Keratinocyte (primary cell): ENCODE measurements at regions not wholly inside any gene's neighbourhood (a gene's known extent, or its start where the extent isn't known, plus 50 kb on each side); places are given as distances from the start of the nearest gene placed in this dataset.

Source experiments
- DNase-seq: peaks from one replicate; pipeline ENCODE4 v3.0.0-alpha.2; 2011; ENCODE audit warnings: low read depth, missing footprints, low spot score
- FAIRE-seq: peaks from 2 replicates; lab custom pipeline; 2011; peaks lifted over from hg19 to GRCh38; lab: Jason Lieb, UNC
- H2AFZ ChIP-seq: 2 replicates; pipeline ENCODE4 v1.6.0; 2012; ENCODE audit warnings: low read length, control low read depth, inconsistent platforms; ENCODE audit not compliant: control insufficient read depth
- H3K27ac ChIP-seq: 2 replicates; pipeline ENCODE4 v1.5.1; 2011; ENCODE audit warnings: low read length; ENCODE audit not compliant: control insufficient read depth, insufficient read depth
- H3K27me3 ChIP-seq: 3 replicates; pipeline ENCODE4 v1.6.0; 2011; ENCODE audit warnings: low read length; ENCODE audit not compliant: control insufficient read depth, insufficient read depth; ENCODE audit errors: extremely low read depth
- H3K36me3 ChIP-seq, 2 experiments: 2 replicates in 1 of 2; 3 replicates in 1 of 2; pipeline ENCODE4 v1.5.1; 2011; ENCODE audit warnings: low read length in 2 of 2, mild to moderate bottlenecking in 1 of 2; ENCODE audit not compliant: control insufficient read depth in 2 of 2, insufficient read depth in 2 of 2; ENCODE audit errors: extremely low read depth in 1 of 2
- H3K4me1 ChIP-seq: 3 replicates; pipeline ENCODE4 v1.5.1; 2011; ENCODE audit warnings: low read length; ENCODE audit not compliant: control insufficient read depth, insufficient read depth; ENCODE audit errors: extremely low read depth
- H3K4me2 ChIP-seq: 3 replicates; pipeline ENCODE4 v1.6.0; 2011; ENCODE audit warnings: low read depth, low read length; ENCODE audit not compliant: control insufficient read depth, insufficient read depth; ENCODE audit errors: extremely low read depth
- H3K4me3 ChIP-seq, 3 experiments: fragments of 200-600 bp in 1 of 3; sonication (generic) in 1 of 3; 2 replicates in 2 of 3; 3 replicates in 1 of 3; pipeline ENCODE4 v1.5.1; 2011 to 2016; ENCODE audit warnings: low read length in 3 of 3, mild to moderate bottlenecking in 3 of 3, control low read depth in 2 of 3, inconsistent platforms in 1 of 3, low read depth in 1 of 3, mixed read lengths in 1 of 3, mixed run types in 1 of 3, moderate library complexity in 1 of 3; ENCODE audit not compliant: control insufficient read depth in 2 of 3, insufficient read depth in 2 of 3; ENCODE audit errors: extremely low read depth in 1 of 3
- H3K79me2 ChIP-seq: 2 replicates; pipeline ENCODE4 v1.6.0; 2012; ENCODE audit warnings: low read length; ENCODE audit not compliant: control insufficient read depth, insufficient read depth
- H3K9ac ChIP-seq: 3 replicates; pipeline ENCODE4 v1.6.0; 2011; ENCODE audit warnings: low read length; ENCODE audit not compliant: control insufficient read depth, insufficient read depth; ENCODE audit errors: extremely low read depth
- H3K9me1 ChIP-seq: 3 replicates; pipeline ENCODE4 v1.6.0; 2011; ENCODE audit warnings: low read length; ENCODE audit not compliant: control insufficient read depth, insufficient read depth; ENCODE audit errors: extremely low read depth
- H3K9me3 ChIP-seq: 2 replicates; pipeline ENCODE4 v1.5.1; 2012; ENCODE audit warnings: low read depth, low read length; ENCODE audit not compliant: control insufficient read depth
- H4K20me1 ChIP-seq: 3 replicates; pipeline ENCODE4 v1.6.0; 2011; ENCODE audit warnings: low read length; ENCODE audit not compliant: control insufficient read depth, insufficient read depth; ENCODE audit errors: extremely low read depth
- EZH2 ChIP-seq: IDR thresholded peaks from one replicate; pipeline ENCODE4 v1.6.1; 2012; ENCODE audit warnings: inconsistent platforms, mild to moderate bottlenecking, low read length, moderate library complexity
- dilution Hi-C: fragments of 300-500 bp; cut with MboI; formaldehyde crosslinking; loops from one replicate; pipeline ENCODE4 v1.7.0; 2020; ENCODE audit warnings: low sequenced_read_pairs; ENCODE audit not compliant: extremely low pct_ligation_motif_present
- TF ChIP-seq, protein P1 (sequence below), 3 experiments: IDR thresholded peaks in 1 of 3; conservative IDR thresholded peaks in 1 of 3; optimal IDR thresholded peaks in 1 of 3; 2 replicates in 2 of 3; 3 replicates in 1 of 3; pipeline versions ENCODE3 to v1.5.1; 2011; ENCODE audit warnings: low read length in 3 of 3, mild to moderate bottlenecking in 3 of 3, moderate library complexity in 2 of 3, control low read depth in 1 of 3, inconsistent platforms in 1 of 3; ENCODE audit not compliant: insufficient read depth in 2 of 3; ENCODE audit errors: extremely low read depth in 1 of 3

DNA sequence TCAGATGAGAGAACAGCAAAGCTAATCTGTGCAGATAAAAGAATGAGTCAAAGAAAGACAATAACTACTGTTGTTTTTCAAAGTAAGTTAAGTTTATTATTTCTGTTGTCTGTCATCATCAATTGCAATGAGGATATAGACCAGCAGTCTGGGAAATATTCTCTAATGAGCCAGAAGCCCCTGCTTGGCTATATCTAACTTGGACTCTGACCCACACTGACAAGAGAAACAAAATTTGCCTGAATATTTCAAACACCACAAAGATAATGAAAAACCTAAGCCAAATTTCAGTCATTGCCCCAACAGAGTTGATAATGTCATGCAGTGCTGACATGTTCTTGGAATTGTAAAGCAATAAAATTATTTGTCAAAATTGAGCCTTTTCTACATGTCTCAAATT is 115.0 kb upstream of the PRDX4 start:
- no peak for DNase-seq
- no peak overlapping the region for H3K27ac ChIP-seq
- H2AFZ ChIP-seq: no peak overlapping the region
- dilution Hi-C loops: no loop called here
- no peak overlapping the region for H3K9ac ChIP-seq
- H3K27me3 ChIP-seq: no peaks in the 10 kb centered on the region
- no peaks in the 10 kb centered on the region for H4K20me1 ChIP-seq
- H3K9me3 ChIP-seq: no peaks in the 10 kb centered on the region
- no peak overlapping the region for H3K4me2 ChIP-seq
- TF ChIP-seq, protein P1, sequence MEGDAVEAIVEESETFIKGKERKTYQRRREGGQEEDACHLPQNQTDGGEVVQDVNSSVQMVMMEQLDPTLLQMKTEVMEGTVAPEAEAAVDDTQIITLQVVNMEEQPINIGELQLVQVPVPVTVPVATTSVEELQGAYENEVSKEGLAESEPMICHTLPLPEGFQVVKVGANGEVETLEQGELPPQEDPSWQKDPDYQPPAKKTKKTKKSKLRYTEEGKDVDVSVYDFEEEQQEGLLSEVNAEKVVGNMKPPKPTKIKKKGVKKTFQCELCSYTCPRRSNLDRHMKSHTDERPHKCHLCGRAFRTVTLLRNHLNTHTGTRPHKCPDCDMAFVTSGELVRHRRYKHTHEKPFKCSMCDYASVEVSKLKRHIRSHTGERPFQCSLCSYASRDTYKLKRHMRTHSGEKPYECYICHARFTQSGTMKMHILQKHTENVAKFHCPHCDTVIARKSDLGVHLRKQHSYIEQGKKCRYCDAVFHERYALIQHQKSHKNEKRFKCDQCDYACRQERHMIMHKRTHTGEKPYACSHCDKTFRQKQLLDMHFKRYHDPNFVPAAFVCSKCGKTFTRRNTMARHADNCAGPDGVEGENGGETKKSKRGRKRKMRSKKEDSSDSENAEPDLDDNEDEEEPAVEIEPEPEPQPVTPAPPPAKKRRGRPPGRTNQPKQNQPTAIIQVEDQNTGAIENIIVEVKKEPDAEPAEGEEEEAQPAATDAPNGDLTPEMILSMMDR (optimal IDR thresholded peaks at IDR 0.05 in 1 of 3, IDR thresholded peaks at IDR 0.05 in 1 of 3, conservative IDR thresholded peaks at IDR 0.05 in 1 of 3; ENCODE audit: extremely low read depth in 1 of 3, insufficient read depth in 2 of 3, low read length in 3 of 3): no peak
- no peak for TF ChIP-seq EZH2
- no peaks in the 10 kb centered on the region for H3K36me3 ChIP-seq
- H3K4me3 ChIP-seq: no peak overlapping the region
- no peaks in the 10 kb centered on the region for H3K4me1 ChIP-seq
- no peaks in the 10 kb centered on the region for H3K79me2 ChIP-seq
- H3K9me1 ChIP-seq: no peaks in the 10 kb centered on the region
- no peak for FAIRE-seq

DNA sequence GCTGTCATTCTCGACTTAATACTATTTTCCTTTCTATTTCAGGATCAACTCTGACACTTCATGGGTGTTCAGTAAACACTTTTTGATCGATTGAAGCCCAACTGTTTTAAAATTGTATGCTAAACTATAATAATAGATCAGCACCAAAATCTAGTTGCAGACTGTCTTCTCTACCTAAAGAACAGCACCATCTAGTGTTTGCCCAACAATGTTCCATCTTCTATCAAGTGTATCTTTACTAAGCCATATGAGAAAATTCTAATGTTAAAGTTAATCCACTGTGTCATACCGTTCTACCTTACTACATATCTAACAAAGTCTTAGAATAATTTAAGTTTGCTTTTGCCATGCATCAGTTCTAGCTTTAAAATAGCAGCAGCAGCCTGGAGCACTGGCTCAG is 113.0 kb upstream of the PRDX4 start:
- FAIRE-seq: no peak

More for the DNA sequence above, 113.0 kb upstream of the PRDX4 start:
- Histone ChIP-seq H3K4me3 (no peak overlapping the region), H3K27me3 (no peaks in the 10 kb centered on the region), H3K27ac (no peak overlapping the region), H3K9me1 (no peaks in the 10 kb centered on the region), H3K9me3 (no peaks in the 10 kb centered on the region), H3K4me2 (no peak overlapping the region), H2AFZ (no peak overlapping the region), H3K36me3 (no peaks in the 10 kb centered on the region), H3K9ac (no peak overlapping the region), H3K79me2 (no peaks in the 10 kb centered on the region), H3K4me1 (no peaks in the 10 kb centered on the region), H4K20me1 (no peaks in the 10 kb centered on the region)
- dilution Hi-C loops: no loop called here
- TF ChIP-seq, protein P1 (optimal IDR thresholded peaks at IDR 0.05 in 1 of 3, IDR thresholded peaks at IDR 0.05 in 1 of 3, conservative IDR thresholded peaks at IDR 0.05 in 1 of 3; ENCODE audit: extremely low read depth in 1 of 3, insufficient read depth in 2 of 3, low read length in 3 of 3): peak in 2 of 3 experiments; percentile 44 to 50
- TF ChIP-seq EZH2: no peak
- peak; percentile 9 for DNase-seq
